ENCODE measurements at regions not wholly inside any gene's neighbourhood (a gene's known extent, or its start where the extent isn't known, plus 50 kb on each side); places are given as distances from the start of the nearest gene placed in this dataset.

- no peak for TF ChIP-seq CTCF (IDR thresholded peaks at IDR 0.05)
- H3K4me1 ChIP-seq (ENCODE audit: control insufficient read depth, insufficient read depth, low read length) = no peaks in the 10 kb centered on the region
- H3K27me3 ChIP-seq (ENCODE audit: control insufficient read depth, insufficient read depth, low read length) = no peaks in the 10 kb centered on the region
- intact Hi-C loops (cut with micrococcal nuclease) = no loop called here
- no peaks in the 10 kb centered on the region for H3K36me3 ChIP-seq (ENCODE audit: control insufficient read depth, insufficient read depth, low read length)
- ATAC-seq (no peak), DNase-seq (no peak)
- peaks cover 13% of the 10 kb centered on the region for H3K36me3 Mint-ChIP-seq
- peaks cover 10% of the 10 kb centered on the region for H3K9me3 ChIP-seq (ENCODE audit: control insufficient read depth, insufficient read depth, low read length)
- H3K4me3 Mint-ChIP-seq = no peak overlapping the region
- no peaks in the 10 kb centered on the region for H3K4me1 Mint-ChIP-seq
- peaks cover 27 to 34% of the 10 kb centered on the region in 2 donors for H3K9me3 Mint-ChIP-seq
- H3K27ac Mint-ChIP-seq = no peak overlapping the region
- H3K27ac ChIP-seq (ENCODE audit: low read length) = no peak overlapping the region
- no peaks in the 10 kb centered on the region for H3K27me3 Mint-ChIP-seq (ENCODE audit: low read depth in 2 of 2)
- H3K4me3 ChIP-seq (ENCODE audit: low read length) = no peak overlapping the region
- 100% methylated on average over 1 of the region's 1 CpG for WGBS (ENCODE audit: insufficient coverage)
Observed at GRCh38 chr7:91443862-91444261, 179.6 kb downstream of the FZD1 start.

- H3K4me1 ChIP-seq (ENCODE audit: control insufficient read depth, insufficient read depth, low read length) = no peaks in the 10 kb centered on the region
- no peaks in the 10 kb centered on the region for H3K27me3 Mint-ChIP-seq (ENCODE audit: low read depth in 2 of 2)
- no peak overlapping the region for H3K4me3 Mint-ChIP-seq
- 85% methylated on average over 1 of the region's 1 CpG for WGBS (ENCODE audit: insufficient coverage)
- H3K27ac ChIP-seq (ENCODE audit: low read length) = no peak overlapping the region
- H3K36me3 Mint-ChIP-seq = peaks cover 20% of the 10 kb centered on the region
- intact Hi-C loops (cut with micrococcal nuclease) = no loop called here
- no peaks in the 10 kb centered on the region for H3K27me3 ChIP-seq (ENCODE audit: control insufficient read depth, insufficient read depth, low read length)
- no peaks in the 10 kb centered on the region for H3K36me3 ChIP-seq (ENCODE audit: control insufficient read depth, insufficient read depth, low read length)
- H3K9me3 Mint-ChIP-seq = peaks cover 23 to 36% of the 10 kb centered on the region in 2 donors
- DNase-seq (no peak), ATAC-seq (no peak)
- H3K4me3 ChIP-seq (ENCODE audit: low read length) = no peak overlapping the region
- no peaks in the 10 kb centered on the region for H3K4me1 Mint-ChIP-seq
- H3K9me3 ChIP-seq (ENCODE audit: control insufficient read depth, insufficient read depth, low read length) = peaks cover 4% of the 10 kb centered on the region
- TF ChIP-seq CTCF (IDR thresholded peaks at IDR 0.05) = no peak
- H3K27ac Mint-ChIP-seq = no peak overlapping the region
Observed at GRCh38 chr7:91446819-91447218, 182.6 kb downstream of the FZD1 start.

- no peak overlapping the region for H3K4me3 Mint-ChIP-seq
- intact Hi-C loops (cut with micrococcal nuclease) = no loop called here
Observed at GRCh38 chr7:91455411-91455810, 191.2 kb downstream of the FZD1 start.

More at GRCh38 chr7:91455411-91455810, 191.2 kb downstream of the FZD1 start:
- no peak overlapping the region for H3K27ac Mint-ChIP-seq
- H3K36me3 ChIP-seq (ENCODE audit: control insufficient read depth, insufficient read depth, low read length) = no peaks in the 10 kb centered on the region
- H3K27me3 ChIP-seq (ENCODE audit: control insufficient read depth, insufficient read depth, low read length) = no peaks in the 10 kb centered on the region
- 88% methylated on average over 10 of the region's 10 CpGs for WGBS (ENCODE audit: insufficient coverage)
- ATAC-seq (no peak), DNase-seq (no peak)
- peaks cover 3 to 13% of the 10 kb centered on the region in 2 donors for H3K9me3 Mint-ChIP-seq
- no peaks in the 10 kb centered on the region for H3K4me1 ChIP-seq (ENCODE audit: control insufficient read depth, insufficient read depth, low read length)
- no peak overlapping the region for H3K4me3 ChIP-seq (ENCODE audit: low read length)
- H3K9me3 ChIP-seq (ENCODE audit: control insufficient read depth, insufficient read depth, low read length) = peaks cover 8% of the 10 kb centered on the region
- H3K27ac ChIP-seq (ENCODE audit: low read length) = no peak overlapping the region
- no peaks in the 10 kb centered on the region for H3K4me1 Mint-ChIP-seq
- H3K36me3 Mint-ChIP-seq = peaks cover 7% of the 10 kb centered on the region
- no peaks in the 10 kb centered on the region for H3K27me3 Mint-ChIP-seq (ENCODE audit: low read depth in 2 of 2)
- TF ChIP-seq CTCF (IDR thresholded peaks at IDR 0.05) = no peak

Measured in natural killer cell (primary cell).